GM19035 (cell line): ENCODE measurements at regions not wholly inside any gene's neighbourhood (a gene's known extent, or its start where the extent isn't known, plus 50 kb on each side); places are given as distances from the start of the nearest gene placed in this dataset.
"Not testable (repeated sequence)": the region's sequence is repeated elsewhere in the genome, so short reads cannot be mapped to it uniquely, and the experiment has no call there.

Experiments
- ATAC-seq: cut with Tn5 transposase; IDR thresholded peaks from one replicate; pipeline ENCODE4 v1.9.1; 2021; ENCODE audit not compliant: unreplicated experiment

- ATAC-seq, result no peak
Observed at GRCh38 chr3:66836363-66837152, 161.5 kb upstream of the KBTBD8 start.

- ATAC-seq, result no peak
Observed at GRCh38 chr3:66838704-66839103, 159.4 kb upstream of the KBTBD8 start.

DNA sequence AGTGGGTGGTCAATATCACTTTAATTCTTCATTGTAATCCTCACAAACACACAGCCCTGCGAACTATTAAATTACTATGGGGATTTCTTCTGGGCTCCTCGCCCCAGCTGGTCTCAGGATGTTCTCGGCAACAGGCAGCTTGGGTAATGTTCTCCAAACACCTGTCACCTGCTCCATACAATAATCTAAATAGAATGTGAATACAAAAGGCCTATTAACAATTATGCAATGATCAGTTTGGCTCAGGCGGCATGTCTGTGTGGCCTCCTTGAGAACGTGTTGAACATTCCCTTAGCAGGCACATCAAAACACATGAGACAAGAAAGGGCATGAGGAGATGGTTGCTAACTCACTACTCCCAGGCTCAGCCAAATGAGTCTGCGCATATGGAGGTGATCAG, 158.6 kb upstream of the KBTBD8 start:
- no peak for ATAC-seq

DNA sequence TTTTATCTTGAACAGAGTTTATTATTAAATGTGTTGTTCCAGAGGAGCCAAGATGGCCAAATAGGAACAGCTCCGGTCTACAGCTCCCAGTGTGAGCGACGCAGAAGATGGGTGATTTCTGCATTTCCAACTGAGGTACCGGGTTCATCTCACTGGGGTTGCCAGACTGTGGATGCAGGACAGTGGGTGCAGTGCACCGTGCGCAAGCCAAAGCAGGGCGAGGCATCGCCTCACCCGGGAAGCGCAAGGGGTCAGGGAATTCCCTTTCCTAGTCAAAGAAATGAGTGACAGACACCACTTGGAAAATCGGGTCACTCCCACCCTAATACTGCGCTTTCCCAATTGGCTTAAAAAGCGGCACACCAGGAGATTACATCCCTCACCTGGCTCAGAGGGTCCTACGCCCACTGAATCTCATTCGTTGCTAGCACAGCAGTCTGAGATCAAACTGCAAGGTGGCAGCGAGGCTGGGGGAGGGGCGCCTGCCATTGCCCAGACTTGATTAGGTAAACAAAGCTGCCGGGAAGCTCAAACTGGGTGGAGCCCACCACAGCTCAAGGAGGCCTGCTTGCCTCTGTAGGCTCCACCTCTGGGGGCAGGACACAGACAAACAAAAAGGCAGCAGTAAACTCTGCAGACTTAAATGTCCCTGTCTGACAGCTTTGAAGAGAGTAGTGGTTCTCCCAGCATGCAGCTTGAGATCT, 155.2 kb upstream of the KBTBD8 start:
- not testable (repeated sequence) for ATAC-seq

GRCh38 chr3:66851894-66852613, 146.1 kb upstream of the KBTBD8 start:
- ATAC-seq, result no peak

GRCh38 chr3:66854601-66855151, 143.4 kb upstream of the KBTBD8 start:
- no peak for ATAC-seq

- peak; percentile 94 for ATAC-seq
Observed at GRCh38 chr3:66856533-66856932, 141.6 kb upstream of the KBTBD8 start.

GRCh38 chr3:66858656-66859381, 139.3 kb upstream of the KBTBD8 start:
- no peak for ATAC-seq

DNA sequence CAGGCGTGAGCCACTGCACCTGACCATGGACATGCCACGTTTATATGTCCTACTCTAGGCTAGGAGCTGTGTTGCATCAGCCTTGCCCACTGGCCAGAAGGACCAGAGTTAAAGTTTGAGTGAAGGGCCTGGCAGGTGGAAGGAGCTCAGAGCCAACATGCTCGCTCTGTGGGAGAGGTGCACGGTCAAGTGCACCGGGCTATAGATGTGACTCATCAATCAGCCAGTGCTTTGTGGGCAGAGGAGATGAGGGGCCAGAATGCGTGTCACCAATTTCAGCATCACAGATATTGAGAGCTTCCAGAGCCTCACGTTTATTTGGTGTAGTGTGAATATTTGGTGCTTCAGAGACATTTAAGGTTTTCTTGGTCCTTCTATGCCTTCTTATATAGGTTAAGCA, 137.3 kb upstream of the KBTBD8 start:
- ATAC-seq, result no peak

DNA sequence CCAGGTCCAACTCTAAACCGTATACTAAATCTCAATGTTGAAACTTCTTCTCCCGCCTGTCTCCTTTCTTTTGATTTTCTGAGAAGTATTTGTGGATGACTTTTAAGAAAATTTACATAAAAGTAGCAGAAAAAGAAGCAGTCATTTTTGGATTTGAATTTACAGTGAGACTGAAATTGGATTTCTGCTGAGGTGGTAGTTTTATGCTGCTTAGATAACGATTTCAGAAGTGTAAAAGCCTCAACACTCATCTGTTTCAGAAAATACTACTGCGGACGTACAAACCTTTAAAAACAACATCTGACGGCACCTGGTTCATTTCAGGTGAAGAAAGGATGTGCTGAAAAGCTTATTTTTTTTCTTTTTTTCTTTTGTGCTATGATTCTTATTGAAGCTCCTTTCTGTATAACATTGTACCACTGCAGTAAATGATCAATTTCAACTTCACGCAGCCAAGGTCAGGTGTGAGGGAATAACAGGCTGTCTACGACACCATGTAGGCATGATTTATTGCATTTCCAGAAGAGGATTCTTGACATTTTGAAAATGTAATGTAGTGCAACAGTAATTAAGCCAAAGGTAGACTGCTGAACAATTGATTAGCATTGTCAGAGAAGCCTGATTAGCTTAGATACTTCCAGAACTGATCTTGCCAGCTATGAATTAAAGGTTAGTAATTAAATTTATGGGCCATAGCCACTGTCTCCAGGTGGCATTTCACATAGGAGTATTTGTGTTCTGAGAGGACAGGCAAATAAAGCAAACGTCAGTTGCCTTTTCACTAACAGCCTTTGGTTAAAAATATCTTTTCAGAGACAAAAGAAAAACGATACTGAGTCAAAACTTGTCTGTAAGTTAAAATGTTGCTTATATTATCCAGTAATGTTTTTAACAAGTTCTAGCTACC, 134.6 kb upstream of the KBTBD8 start:
- ATAC-seq, result no peak

- no peak for ATAC-seq
Observed at GRCh38 chr3:66884659-66885058, 113.4 kb upstream of the KBTBD8 start.

GRCh38 chr3:66885326-66886000, 112.6 kb upstream of the KBTBD8 start:
- no peak for ATAC-seq

DNA sequence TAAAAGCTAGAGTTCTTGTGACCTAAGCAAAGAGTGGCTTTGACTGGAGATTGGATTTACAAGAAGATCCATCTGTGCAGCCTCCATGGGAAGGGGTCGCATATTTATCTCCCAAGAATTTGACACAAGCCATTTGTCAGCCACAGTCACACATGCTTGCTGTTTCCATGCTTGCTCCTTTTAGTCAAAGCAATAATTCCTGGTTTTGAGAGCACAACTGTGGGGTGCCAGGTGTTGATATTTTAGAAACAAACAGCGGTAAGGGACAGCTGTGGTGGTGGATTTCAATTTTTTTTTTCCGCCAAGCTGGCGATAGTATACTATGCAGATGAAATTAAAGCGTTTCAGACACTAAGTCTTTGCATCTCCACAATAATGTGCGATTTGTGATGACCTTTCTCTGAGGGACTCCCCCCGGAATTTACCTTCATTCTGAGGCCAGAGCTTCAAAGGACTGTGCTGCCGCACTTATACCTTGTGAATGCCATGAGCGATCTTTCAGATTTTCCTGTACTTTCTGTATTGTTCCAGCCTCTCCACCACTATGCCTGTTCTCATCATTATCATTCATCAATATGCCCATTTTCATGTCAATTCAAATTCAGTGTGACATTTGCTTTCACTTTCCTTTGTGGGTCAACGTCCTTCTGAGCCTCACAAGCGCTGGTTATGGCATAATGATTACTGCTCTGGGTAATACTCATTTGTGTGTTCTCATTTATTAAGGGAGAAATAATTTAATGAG, 108.2 kb upstream of the KBTBD8 start:
- no peak for ATAC-seq

DNA sequence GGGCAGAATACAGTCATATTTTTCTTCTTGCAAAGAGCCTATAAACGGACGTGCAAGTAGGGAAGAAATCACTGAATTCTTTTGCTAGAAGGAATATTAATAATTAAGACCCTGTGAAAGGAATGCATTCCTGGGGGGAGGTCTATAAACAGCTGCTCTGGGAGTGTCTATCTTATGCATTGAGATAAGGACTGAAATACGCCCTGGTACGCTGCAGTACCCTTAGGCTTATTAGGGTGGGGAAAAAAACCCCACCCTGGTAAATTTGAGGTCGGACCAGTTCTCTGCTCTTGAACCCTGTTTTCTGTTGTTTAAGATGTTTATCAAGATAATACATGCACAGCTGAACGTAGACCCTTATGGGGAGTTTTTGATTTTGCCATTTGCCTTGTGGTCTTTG, 100.0 kb upstream of the KBTBD8 start:
- ATAC-seq, result no peak

DNA sequence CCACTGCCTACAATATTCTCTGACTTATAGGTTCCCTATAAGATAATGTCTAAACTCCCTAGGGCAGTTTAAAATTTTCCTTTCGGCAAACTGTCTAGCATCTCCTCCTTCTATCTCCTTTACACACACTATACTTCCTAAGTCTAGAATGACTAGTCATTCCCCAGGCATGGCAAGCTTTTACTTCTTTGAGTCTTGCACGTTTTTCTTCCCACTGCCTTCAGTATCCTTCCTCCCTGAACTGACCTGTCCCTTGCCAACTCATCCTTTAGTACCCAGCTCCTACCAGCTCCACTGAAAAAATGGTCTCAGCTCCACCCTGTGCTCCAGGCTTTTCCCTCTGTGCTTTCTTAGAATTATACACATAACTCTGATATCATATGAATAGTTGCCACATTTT, 93.8 kb upstream of the KBTBD8 start:
- ATAC-seq, result no peak

DNA sequence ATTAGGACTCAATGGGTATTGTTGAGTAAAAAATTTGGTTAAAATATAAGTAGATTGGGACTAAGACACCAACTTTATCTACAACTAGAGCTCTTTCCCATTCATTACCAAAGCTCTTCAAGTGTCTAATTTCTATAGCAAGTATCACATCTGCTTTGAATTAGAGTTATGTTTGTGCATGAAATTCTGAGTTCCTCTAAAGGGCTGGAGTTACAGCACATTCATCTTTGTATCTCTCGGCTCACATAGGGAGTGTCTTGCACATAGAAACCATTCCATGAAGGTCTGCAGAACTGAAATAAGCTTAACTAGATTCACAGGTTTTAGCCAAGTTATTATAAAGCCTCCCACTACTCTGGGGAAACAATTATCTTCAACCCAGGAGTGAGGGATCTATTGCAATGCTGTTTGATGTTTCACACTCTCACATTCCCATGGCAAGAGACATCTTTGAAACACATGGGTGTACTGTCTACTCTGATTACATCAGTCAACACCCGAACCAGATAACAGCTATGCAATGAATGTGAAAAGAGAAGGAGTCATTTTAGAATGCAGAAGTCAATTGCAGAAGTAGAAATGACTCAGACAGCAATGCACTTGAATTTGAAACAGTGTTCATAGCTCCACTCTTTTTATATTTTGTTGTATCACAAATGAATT, 93.1 kb upstream of the KBTBD8 start:
- no peak for ATAC-seq

DNA sequence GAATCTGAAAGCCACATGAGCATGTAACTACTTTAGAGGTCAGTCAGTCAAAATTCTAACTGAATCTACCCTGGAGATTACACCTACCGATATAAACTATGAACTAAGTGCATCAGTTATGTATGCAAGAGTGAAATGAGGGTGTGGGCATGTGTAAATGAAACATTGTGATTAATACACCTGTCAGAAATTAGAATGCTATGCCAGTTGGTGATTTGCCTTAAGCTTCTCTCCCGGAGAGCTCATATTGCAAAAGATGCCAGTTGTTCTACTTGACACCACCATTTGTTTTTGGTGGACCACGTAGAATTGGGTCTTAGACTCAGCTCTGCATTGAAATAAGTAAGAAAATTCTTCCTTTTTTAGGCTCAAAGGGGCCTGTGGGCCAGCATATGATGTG, 91.0 kb upstream of the KBTBD8 start:
- no peak for ATAC-seq
